Esophagus muscularis mucosa (tissue), 4 donors: ENCODE measurements at regions not wholly inside any gene's neighbourhood (a gene's known extent, or its start where the extent isn't known, plus 50 kb on each side); places are given as distances from the start of the nearest gene placed in this dataset.

Experiments used
- DNase-seq: peaks from one replicate; pipeline ENCODE4 v3.0.0-alpha.2; 2017; ENCODE audit errors: extremely low spot score
- H3K27ac ChIP-seq, 4 donors: fragments of 200-600 bp; sonication (generic); replicated peaks in 1 of 4; 1 replicate in 3 of 4; 2 replicates in 1 of 4; pipeline ENCODE4 v1.5.1; 2016 to 2019; ENCODE audit warnings: mild to moderate bottlenecking in 1 of 4
- H3K27me3 ChIP-seq, 4 donors: fragments of 200-600 bp; sonication (generic); one replicate each; pipeline versions ENCODE4 v1.5.1 to v1.6.0; 2016 to 2019
- H3K36me3 ChIP-seq, 4 donors: fragments of 200-600 bp; sonication (generic); one replicate each; pipeline ENCODE4 v1.5.1; 2016 to 2019
- H3K4me1 ChIP-seq, 4 donors: fragments of 200-600 bp; sonication (generic); one replicate each; pipeline ENCODE4 v1.5.1; 2016 to 2019
- H3K4me3 ChIP-seq, 4 donors: fragments of 200-600 bp; sonication (generic); 1 replicate in 2 of 4; 2 replicates in 2 of 4; pipeline ENCODE4 v1.5.1; 2016 to 2019; ENCODE audit warnings: mild to moderate bottlenecking in 4 of 4, moderate library complexity in 1 of 4
- H3K9me3 ChIP-seq, 4 donors: fragments of 200-600 bp; sonication (generic); 1 replicate in 3 of 4; 2 replicates in 1 of 4; pipeline ENCODE4 v1.5.1; 2016 to 2019
- EP300 ChIP-seq: sonication (generic); formaldehyde crosslinking; IDR thresholded peaks from one replicate; pipeline ENCODE4 v1.6.1; 2017; ENCODE audit warnings: antibody characterized with exemption
- POLR2A ChIP-seq: fragments of 450-650 bp; IDR thresholded peaks from one replicate; pipeline ENCODE4 v1.6.1; 2017; ENCODE audit warnings: antibody characterized with exemption, moderate library complexity, mild to moderate bottlenecking, low read depth
- POLR2AphosphoS5 ChIP-seq, 2 donors: sonication (generic); formaldehyde crosslinking; IDR thresholded peaks; one replicate each; pipeline ENCODE4 v1.6.1; 2017; ENCODE audit warnings: antibody characterized with exemption in 2 of 2
- WGBS: methylation state at CpG from one replicate; pipeline ENCODE4 v1.1.5; 2018; 5-methylcytosine and 5-hydroxymethylcytosine counted together
- intact Hi-C: fragments of 100-400 bp; cut with DNase I; formaldehyde crosslinking; loops from one replicate; pipeline ENCODE4 v1.15.1; 2023
- TF ChIP-seq, protein P1 (sequence below), 3 experiments: fragments of 200-600 bp in 2 of 3; fragments of 450-650 bp in 1 of 3; sonication (generic) in 2 of 3; IDR thresholded peaks; one replicate each; pipeline ENCODE4 v1.5.1; 2017 to 2019; ENCODE audit warnings: antibody characterized with exemption in 3 of 3, mild to moderate bottlenecking in 2 of 3, moderate library complexity in 1 of 3

GRCh38 chr3:30170681-30171438 is 435.5 kb upstream of the TGFBR2 start:
- Histone ChIP-seq H3K27ac (no peak overlapping the region), H3K4me3 (no peak overlapping the region), H3K36me3 (no peaks in the 10 kb centered on the region), H3K4me1 (peaks cover 0 to 4% (median 0%) of the 10 kb centered on the region in 4 donors), H3K27me3 (no peaks in the 10 kb centered on the region), H3K9me3 (no peaks in the 10 kb centered on the region)
- 70% methylated on average over 2 of the region's 2 CpGs for WGBS
- TF ChIP-seq POLR2AphosphoS5 (IDR thresholded peaks at IDR 0.05) = no peak
- TF ChIP-seq, protein P1, sequence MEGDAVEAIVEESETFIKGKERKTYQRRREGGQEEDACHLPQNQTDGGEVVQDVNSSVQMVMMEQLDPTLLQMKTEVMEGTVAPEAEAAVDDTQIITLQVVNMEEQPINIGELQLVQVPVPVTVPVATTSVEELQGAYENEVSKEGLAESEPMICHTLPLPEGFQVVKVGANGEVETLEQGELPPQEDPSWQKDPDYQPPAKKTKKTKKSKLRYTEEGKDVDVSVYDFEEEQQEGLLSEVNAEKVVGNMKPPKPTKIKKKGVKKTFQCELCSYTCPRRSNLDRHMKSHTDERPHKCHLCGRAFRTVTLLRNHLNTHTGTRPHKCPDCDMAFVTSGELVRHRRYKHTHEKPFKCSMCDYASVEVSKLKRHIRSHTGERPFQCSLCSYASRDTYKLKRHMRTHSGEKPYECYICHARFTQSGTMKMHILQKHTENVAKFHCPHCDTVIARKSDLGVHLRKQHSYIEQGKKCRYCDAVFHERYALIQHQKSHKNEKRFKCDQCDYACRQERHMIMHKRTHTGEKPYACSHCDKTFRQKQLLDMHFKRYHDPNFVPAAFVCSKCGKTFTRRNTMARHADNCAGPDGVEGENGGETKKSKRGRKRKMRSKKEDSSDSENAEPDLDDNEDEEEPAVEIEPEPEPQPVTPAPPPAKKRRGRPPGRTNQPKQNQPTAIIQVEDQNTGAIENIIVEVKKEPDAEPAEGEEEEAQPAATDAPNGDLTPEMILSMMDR (IDR thresholded peaks at IDR 0.05) = no peak
- DNase-seq = no peak
- intact Hi-C loops = no loop called here

DNA sequence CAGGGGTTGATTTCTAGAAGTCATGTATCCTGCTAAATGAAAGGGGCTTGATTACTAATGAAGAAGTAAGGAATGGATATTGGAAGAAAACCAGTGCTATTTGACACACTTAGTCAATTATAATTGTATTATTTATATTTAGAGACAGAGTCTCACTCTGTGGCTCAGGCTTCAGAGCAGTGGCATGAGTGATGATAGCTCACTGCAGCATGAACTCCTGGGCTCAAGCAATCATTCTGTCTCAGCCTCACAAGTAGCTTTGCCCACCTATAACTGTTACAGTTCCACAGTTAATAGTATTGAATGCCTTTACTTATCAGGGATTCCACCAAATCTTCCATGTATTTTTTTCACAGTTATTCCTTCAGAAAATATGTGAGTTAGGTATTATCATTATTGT is 432.0 kb upstream of the TGFBR2 start:
- Histone ChIP-seq H3K36me3 (no peaks in the 10 kb centered on the region), H3K9me3 (no peaks in the 10 kb centered on the region), H3K27me3 (no peaks in the 10 kb centered on the region), H3K27ac (no peak overlapping the region), H3K4me3 (no peak overlapping the region), H3K4me1 (peaks cover 0 to 4% (median 0%) of the 10 kb centered on the region in 4 donors)
- TF ChIP-seq EP300 (no peak), POLR2A (no peak), POLR2AphosphoS5 (IDR thresholded peaks at IDR 0.05) (no peak)
- TF ChIP-seq, protein P1 (IDR thresholded peaks at IDR 0.05) = no peak
- no peak for DNase-seq
- intact Hi-C loops = no loop called here

DNA sequence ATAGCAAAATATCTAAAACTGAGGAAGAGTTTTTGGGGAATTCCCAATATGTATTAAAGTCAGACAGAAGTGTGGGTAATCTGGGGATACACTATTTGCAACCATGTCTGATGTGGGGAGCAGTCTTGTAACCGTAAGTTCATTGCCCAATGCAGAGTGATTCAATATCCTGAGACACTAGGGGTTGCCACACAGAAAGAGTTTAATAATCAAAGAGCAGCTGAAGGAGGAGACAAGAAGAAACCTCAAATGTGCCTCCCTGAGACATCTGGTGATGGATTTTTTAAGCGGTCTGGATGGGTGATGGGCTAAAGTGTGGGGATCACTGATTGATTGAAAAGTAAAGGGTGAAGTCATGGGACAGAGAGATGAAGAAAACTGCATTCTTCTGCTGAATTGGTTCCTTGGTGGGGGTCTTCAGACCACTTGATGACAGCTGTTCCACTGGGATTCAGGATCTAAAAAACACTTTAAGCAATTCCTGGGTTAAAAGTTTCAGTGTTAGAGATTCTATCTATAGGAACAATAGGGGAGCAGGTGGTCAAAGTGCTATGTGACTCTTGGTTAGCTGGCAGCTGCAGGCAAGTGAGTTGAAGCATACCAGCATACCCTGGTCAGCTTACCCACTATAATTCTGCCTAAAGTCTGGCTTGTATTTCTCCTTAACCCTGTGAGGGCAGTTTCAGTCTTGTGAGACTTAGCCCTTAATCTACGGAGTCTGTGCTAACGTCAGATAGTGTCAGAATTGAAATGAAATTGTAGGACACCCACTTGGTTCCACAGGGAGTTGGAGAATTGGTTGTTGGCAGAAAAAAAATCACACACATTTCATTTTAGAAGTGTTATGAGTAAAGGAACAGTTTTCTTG is 425.9 kb upstream of the TGFBR2 start:
- Histone ChIP-seq H3K27ac (no peak overlapping the region), H3K4me3 (no peak overlapping the region), H3K36me3 (no peaks in the 10 kb centered on the region), H3K9me3 (no peaks in the 10 kb centered on the region), H3K27me3 (no peaks in the 10 kb centered on the region), H3K4me1 (no peaks in the 10 kb centered on the region)
- 65% methylated on average over 4 of the region's 4 CpGs for WGBS
- TF ChIP-seq, protein P1 (IDR thresholded peaks at IDR 0.05) = no peak
- no peak for TF ChIP-seq POLR2A
- peak in 1 of 2 donors; percentile 27 for TF ChIP-seq POLR2AphosphoS5 (IDR thresholded peaks at IDR 0.05)
- no peak for TF ChIP-seq EP300
- DNase-seq = no peak
- intact Hi-C loops = no loop called here

DNA sequence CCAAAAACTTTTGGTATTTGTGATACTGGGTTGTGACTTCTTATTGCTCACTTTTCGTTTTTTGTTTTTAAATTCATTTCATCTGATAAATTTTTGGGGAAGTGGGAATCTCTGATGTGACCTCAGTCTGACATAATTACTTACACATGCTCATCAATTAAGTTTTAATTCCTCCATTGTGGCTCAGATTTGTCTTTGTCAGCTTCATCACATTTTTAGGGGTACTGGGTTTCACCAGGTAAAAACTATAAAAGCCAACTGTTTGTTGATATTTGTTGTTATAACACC is 425.3 kb upstream of the TGFBR2 start:
- intact Hi-C loops = no loop called here
- no peaks in the 10 kb centered on the region for H3K9me3 ChIP-seq
- WGBS = 62% methylated on average over 1 of the region's 1 CpG
- no peak overlapping the region for H3K27ac ChIP-seq
- no peaks in the 10 kb centered on the region for H3K36me3 ChIP-seq
- no peak overlapping the region for H3K4me3 ChIP-seq
- TF ChIP-seq, protein P1 (IDR thresholded peaks at IDR 0.05) = no peak
- TF ChIP-seq POLR2A (no peak), EP300 (no peak)
- no peaks in the 10 kb centered on the region for H3K4me1 ChIP-seq
- H3K27me3 ChIP-seq = no peaks in the 10 kb centered on the region
- no peak for DNase-seq
